HTR-8/SVneo (cell line): ENCODE measurements at regions not wholly inside any gene's neighbourhood (a gene's known extent, or its start where the extent isn't known, plus 50 kb on each side); places are given as distances from the start of the nearest gene placed in this dataset.

ENCODE experiments used
- DNase-seq: peaks from one replicate; pipeline ENCODE4 v3.0.0; 2011; ENCODE audit warnings: low spot score, mixed read lengths; ENCODE audit not compliant: insufficient read length
- FAIRE-seq: peaks from 2 replicates; lab custom pipeline; 2011; peaks lifted over from hg19 to GRCh38; lab: Jason Lieb, UNC

DNA sequence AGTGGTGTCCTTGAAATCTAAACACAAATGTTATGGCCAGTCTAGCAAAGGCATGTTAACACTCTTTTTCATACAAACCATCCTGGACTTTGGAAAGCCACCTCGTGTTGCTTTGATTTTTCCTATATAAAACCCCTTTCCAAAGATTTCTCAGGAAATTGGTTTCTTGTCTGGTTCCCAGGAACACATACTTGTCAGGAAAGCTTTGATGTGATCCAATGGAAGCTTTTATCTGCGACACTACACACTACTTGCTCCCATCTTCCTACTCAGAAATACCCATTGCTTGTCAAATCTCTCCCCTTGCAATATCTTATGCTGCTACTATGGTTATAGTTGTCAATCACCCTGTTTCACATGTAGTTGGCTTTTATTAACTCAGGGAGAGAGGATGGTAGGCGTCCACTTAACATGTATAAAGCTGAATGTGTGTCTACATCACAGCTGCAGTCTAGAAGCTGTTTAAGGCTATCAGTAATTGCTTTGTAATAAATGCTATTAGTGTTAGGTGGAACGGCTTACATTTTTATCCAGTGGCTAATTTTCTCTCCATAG, 189.6 kb downstream of the GPAM start:
- no peak for FAIRE-seq
- DNase-seq = no peak

DNA sequence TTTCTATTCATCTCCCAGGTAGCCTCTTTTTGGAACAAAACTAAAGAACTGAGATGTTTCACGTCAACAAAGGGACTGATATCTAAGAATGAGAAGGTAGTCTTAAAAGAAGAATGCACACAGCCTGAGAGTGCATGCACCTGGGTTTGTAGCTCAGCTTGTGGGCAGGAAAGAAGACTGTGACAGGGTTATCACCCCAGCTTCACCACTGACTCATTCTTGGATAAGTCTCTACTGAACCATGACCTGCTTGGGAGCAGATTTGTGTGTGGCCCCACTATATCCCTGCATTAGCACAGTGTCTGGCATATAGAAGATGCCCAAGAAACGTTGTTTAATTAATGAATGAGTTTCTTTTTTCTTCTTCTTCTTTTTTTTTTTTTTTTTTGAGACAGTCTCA, 187.5 kb downstream of the GPAM start:
- FAIRE-seq = no peak

DNA sequence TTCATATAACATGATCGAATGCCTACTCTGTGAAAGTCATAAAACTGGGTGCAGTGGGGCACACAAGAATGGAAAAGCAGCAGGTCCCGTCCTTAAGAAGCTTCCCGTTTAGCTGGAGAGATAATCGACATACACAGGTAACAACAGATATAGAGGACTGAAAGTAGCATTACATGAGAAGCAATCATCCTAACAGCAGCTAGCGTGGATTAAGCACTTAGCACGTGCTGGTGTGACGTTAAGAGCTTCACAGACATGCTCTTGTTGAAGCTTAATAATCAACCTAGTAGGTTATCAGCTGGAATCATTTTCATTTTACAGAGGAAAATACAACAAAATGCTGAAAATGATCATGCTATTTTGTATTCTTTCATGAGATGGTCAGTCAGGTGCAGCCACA, 184.8 kb downstream of the GPAM start:
- no peak for FAIRE-seq

More for the DNA sequence above, 187.5 kb downstream of the GPAM start:
- DNase-seq = no peak

DNA sequence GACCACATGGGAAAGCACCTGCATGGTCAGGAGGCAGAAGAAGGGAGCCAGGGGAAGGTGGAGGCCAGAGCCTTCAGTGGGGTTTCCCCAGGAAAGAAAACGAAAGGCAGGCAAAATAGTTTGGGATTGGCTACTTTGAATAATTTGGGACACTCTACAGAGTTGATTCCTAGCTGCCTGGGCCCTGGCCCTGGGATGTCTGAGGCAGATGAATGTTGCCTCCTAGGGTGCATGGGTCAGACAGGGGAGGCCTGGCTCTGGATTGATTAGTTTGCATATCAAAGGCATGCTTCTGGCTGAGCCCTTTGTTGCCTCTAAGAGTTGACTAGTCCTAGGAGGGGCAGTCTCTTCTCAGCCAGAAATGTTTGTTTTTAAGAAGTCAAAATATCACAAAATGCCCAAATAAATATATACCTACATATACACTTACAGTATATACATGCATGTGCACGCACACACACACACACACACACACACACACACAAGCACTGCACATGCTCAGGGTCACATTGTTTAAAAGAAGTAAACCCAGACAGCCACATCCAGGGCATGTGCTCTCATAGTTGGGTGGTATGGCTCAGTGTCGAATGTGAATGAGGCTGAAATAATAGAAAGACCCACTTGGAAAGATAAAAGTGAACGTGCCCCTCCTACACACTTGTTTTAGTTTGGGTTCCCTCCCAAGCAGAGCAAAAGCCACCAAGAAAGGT, 184.2 kb downstream of the GPAM start:
- no peak for FAIRE-seq
- DNase-seq = no peak

More for the DNA sequence above, 184.8 kb downstream of the GPAM start:
- DNase-seq = no peak

GRCh38 chr10:111999915-112000302, 183.7 kb downstream of the GPAM start:
- no peak for FAIRE-seq

GRCh38 chr10:112000466-112000865, 183.1 kb downstream of the GPAM start:
- FAIRE-seq (no peak), DNase-seq (no peak)

More at GRCh38 chr10:111999915-112000302, 183.7 kb downstream of the GPAM start:
- DNase-seq = no peak

DNA sequence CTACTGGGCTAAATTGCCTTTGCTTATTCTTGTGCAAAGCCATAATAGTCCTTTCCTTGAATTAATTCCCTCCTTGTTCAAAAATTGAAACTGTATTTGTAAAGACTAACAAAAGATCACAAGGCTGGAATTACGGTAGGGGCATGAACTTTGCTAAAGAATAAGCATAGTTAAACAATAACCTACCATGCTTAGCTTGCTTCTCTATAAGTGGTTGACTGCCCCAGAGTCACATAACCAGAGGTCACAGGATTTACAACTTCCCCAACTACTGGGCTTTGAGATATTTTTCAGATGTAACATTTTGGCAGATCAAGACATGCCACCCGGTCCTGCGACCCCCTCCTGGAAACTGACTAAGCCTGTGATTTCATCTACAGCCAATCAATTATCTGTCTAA, 181.4 kb downstream of the GPAM start:
- DNase-seq (no peak), FAIRE-seq (no peak)

- FAIRE-seq (no peak), DNase-seq (no peak)
Observed at GRCh38 chr10:112004075-112004474, 179.5 kb downstream of the GPAM start.

DNA sequence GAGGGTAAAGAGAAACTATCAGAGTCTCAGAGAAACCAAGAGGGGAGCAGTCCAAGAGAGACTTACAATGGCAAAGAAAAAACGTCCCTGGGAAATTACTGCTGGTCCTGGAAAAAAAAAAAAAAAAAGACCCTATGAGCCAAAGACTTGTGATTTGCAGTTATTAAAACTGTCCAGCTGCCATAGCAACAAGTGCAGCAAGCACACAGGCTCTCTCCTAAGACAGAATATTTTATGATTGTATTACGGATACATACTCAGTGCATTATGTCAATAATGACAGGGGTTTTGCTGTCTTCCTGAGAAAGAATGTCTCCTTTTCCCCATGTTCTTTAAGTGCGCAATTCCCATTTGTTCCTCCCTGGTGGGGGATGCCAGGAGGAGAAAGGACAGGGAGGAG, 178.5 kb downstream of the GPAM start:
- DNase-seq = no peak
- no peak for FAIRE-seq

DNA sequence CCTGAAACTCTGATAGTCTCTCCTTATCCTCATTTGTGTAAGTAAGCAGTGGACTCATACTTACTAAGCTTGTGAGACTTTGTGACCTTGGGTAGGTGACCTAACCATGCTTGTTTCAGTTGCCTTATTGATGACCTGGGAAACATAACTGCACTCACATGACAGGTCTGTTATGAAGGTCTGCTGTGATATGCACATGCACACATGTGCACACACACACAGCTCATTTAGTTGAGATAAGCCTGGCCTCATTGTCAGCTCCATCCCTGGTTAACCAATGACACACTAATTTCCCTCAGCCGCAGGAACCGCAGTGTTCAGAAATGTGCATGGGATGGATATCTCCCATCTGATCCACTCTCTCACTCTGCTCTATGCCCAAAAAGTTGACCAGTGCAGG, 177.2 kb downstream of the GPAM start:
- FAIRE-seq (no peak), DNase-seq (no peak)

DNA sequence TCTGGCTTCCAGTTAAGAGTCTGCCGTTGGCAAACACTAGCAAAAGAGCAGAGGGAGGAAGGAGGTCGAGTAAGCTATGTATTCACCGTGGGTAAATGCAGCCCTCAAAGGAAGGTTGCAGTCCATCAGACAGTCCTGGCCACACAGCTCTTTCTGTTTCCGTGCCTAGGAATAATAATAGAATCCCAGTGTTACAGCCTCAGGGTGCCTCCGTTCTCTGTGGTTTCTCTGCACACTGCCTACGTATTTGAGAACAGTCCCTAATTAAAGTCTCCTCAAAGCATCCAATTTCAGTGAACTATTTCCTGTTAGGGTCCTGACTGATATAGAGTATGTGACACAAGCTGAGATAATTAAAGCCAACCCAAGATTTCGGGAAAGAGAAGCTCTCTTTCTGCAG, 176.7 kb downstream of the GPAM start:
- FAIRE-seq = no peak
- no peak for DNase-seq

DNA sequence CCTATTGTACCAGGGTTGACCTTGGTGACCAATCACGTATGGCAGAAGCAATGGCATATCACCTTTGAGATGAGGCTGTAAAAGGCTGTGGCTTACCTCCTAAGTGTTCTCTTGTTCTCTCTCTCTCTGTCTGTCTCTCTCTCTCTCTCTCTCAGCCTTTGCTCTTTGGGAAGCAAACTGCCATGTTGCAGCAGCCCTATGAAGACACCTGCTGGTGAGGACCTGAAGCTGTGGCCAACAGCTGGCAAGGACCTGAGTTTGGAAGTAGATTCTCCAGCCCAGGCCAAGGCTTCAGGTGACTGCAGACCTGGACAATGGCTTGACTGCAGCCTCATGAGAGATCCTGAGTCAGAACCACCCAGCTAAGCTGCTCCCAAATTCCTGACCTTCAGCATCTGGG, 161.4 kb downstream of the GPAM start:
- FAIRE-seq (no peak), DNase-seq (no peak)

DNA sequence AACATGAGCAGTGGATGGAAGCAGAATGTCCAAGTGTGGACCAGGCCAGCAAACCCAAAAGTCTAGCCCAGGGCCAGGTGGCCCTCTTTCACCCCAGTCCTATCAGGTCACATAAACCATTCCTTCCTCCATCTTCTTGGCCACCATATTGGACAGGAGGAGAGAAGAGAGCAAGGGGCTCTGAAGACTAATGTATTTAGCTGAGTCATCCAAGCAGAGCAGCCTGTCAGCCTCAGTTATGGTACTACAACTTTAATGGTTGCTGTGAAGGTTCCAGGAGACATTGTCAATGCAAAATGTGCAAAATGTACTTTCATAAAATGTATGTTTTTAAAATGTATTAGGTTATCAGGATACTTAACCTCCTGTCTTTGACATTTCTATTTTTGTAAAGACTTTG, 159.5 kb downstream of the GPAM start:
- FAIRE-seq (no peak), DNase-seq (no peak)

DNA sequence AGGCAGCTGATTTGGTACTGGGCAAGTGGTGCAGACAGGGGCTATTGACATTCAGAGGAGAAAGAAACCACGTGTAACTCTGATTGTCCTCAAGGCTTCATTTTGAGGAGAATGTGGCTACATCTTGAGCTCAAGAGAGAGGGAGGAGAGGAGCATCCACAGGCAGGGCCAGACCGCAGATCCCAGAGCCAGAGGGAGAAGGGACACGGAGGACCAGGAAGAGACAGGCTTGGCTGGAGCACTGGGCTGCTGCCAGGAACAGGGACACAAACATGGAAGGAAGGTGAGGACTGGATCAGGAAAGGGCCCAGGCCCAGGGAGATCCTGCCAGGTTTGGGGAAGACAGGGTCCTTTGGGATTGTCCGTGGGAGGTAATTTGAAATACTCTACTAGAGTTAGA, 158.3 kb downstream of the GPAM start:
- no peak for FAIRE-seq
- no peak for DNase-seq

DNA sequence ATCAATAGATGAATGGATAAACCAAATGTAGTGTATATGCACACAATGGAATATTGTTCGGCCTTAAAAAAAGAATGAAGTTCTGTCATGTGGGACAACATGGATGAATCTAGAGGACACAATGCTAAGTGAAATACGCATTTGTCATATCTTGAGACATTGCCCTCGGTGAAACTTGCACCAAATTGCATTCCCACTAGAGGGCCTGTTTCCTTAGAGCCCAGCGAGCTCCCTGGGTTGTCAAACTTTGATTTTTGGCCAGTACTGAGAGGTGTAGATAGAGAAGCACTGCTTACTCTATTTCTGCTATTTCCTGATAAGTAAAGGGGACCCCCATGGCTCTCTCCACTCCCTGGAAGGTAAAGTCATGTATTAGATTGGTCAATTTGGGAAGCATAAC, 157.1 kb downstream of the GPAM start:
- no peak for FAIRE-seq
- no peak for DNase-seq

DNA sequence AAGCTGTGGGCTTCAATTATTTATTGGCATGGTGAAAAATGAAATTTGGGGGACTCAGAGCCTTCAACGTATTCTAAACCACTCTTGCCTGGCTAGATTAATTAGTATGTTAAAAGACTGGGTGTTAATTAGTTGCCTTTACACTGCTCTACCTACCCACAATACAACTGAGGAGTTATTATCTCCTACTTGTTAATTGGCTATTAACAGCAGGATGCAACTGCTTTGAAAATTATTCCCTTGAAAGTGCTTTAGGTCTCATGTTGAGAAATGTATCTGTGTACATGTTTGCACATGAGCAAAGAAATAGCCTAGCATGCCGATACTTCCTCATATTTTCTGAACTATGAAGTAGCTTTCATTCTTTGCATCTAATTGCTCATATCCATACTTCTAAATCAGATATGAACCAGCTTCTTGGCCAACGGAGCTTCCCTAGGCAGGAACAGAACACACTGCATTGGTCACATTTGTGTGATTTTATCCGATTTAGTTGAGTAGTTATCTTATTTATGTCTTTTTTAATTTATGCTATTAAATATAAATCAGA, 155.8 kb downstream of the GPAM start:
- FAIRE-seq (no peak), DNase-seq (no peak)

DNA sequence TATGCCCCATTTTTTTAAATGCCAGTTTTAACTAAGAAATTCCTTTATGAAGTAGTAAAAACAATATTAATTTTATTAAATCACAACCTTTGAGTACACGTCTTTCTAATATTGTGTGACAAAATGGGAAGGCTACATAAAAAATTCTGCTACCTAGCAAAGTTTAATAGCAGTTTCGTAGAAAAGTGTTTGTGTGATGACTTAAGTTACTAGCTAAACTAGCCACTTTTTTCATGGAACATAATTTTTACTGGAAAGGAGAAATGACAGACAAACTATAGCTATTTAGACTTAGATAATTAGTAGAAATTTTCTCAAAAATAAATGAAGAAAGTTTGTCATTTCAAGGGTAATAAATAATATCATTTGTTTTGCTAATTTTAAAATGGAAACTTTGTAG, 153.1 kb downstream of the GPAM start:
- DNase-seq (no peak), FAIRE-seq (no peak)

DNA sequence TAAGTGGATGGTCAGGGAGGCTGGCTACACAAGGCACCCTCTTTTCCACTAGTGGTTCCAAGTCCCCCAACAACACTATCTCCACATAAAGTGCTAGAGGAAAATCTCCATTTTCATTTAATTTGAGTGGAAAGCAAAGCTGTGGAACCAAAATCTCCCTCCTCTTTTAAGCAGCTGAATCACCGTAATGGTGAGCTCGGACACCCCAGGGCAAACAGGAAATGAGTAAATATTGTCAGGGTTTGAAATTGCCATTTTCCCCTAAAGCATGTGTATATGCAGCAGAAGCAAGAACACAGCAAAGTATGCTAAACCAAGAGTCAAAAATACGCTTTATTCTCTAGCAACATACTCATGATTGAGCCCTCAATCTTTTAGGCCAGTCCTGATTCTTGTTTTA, 143.7 kb downstream of the GPAM start:
- no peak for FAIRE-seq
- no peak for DNase-seq

GRCh38 chr10:112040696-112041095, 142.9 kb downstream of the GPAM start:
- FAIRE-seq (no peak), DNase-seq (no peak)

GRCh38 chr10:112045938-112046337, 137.6 kb downstream of the GPAM start:
- DNase-seq = no peak
- no peak for FAIRE-seq

DNA sequence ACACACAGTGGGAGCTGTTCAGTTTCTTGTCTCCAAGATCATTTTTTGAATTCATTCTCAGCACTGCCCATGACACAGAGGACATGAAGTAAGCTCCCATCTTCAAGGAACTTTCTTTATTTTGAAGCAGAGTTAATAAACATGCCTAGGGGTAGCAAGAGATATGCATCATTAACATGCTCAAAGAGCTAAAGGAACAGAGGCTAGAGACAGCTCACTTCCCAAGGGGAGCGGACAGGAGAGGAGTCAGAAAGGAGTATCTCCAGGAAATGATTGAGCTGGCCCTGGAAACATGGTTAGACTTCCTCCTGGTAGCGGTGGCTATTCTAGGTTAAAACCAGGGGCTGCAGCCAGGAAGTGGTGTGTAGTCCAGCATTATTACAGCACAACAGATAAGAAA, 135.9 kb downstream of the GPAM start:
- DNase-seq (no peak), FAIRE-seq (no peak)

- DNase-seq (no peak), FAIRE-seq (no peak)
Observed at GRCh38 chr10:112052166-112052565, 131.4 kb downstream of the GPAM start.
